HG03025 (cell line): ENCODE measurements at regions not wholly inside any gene's neighbourhood (a gene's known extent, or its start where the extent isn't known, plus 50 kb on each side); places are given as distances from the start of the nearest gene placed in this dataset.

Experiments used
- ATAC-seq: cut with Tn5 transposase; IDR thresholded peaks from one replicate; pipeline ENCODE4 v1.9.1; 2021; ENCODE audit warnings: mild to moderate bottlenecking, moderate library complexity; ENCODE audit not compliant: unreplicated experiment, low FRiP score

DNA sequence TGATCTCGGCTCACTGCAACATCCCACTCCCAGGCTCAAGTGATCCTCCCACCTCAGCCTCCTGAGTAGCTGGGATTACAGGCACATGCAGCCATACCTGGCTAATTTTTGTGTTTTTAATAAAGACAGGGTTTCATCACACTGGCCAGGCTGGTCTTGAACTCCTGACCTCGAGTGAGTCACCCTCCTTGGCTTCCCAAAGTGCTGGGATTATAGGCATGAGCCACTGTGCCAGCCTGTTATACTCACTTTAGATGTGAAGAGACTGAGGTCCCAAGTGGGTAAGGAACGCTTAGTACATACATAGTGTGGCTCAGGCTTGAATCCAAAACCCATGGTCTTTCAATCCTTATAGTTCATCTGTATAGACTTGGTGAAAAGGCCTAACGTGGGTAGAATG lies 63.7 kb upstream of the EPS8L3 start:
- ATAC-seq: no peak

GRCh38 chr1:109826930-109827349 lies 63.2 kb upstream of the EPS8L3 start:
- no peak for ATAC-seq

DNA sequence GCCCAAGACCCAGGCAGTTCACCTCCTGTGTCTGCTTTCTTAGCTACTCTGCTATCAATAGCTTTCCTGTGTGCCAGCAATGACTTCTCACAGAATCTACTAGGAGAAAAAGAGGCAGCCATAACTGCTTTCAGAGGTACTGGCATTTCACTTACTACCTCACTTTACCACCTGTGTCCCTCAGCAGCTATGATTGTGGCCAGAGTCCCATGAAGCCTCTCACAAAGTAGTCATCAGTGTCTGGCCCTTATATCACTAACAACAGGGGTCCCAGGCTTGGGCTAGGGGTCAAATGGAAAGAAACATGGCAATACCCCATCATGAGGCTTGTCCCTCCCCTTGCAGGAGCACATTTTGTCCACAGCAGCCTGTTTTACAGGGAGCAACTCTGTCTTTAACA lies 62.7 kb upstream of the EPS8L3 start:
- no peak for ATAC-seq

DNA sequence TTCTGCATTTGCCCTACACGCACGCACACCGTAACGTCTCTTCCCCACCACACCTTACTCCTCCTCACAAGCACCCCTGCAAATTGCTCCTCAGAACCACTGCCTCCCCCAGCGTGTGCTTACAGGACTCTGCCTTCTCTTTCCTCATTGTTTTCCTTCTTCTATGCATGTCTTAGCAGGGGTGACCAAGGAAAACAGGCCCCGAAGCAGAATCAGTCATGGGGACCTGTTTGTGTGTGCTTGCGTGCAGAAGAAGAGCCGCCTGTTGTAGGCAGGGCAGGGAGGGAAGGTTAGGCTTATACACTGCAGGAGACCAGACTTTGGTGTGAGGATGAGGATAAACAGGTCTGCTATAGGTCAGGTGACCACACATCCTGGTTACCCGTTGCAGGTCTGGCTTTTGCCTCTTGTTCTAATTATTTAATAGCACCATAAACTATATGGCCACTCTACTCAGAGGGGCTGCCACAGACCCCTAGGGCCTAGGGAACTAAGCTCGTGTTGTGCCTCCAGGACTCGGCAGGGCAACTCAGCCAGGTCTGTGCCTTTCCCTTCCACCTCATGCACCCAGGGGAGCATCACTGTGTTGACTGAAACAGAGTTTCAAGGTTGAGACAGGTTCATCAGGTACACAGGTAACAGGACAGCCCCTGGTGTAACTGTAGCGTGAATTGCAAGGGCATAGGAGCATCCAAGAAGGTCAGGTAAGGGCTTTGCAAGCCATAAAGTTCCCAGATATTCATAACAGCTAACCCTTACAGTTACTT lies 60.8 kb upstream of the EPS8L3 start:
- no peak for ATAC-seq

GRCh38 chr1:109823543-109824348 lies 60.0 kb upstream of the EPS8L3 start:
- no peak for ATAC-seq

DNA sequence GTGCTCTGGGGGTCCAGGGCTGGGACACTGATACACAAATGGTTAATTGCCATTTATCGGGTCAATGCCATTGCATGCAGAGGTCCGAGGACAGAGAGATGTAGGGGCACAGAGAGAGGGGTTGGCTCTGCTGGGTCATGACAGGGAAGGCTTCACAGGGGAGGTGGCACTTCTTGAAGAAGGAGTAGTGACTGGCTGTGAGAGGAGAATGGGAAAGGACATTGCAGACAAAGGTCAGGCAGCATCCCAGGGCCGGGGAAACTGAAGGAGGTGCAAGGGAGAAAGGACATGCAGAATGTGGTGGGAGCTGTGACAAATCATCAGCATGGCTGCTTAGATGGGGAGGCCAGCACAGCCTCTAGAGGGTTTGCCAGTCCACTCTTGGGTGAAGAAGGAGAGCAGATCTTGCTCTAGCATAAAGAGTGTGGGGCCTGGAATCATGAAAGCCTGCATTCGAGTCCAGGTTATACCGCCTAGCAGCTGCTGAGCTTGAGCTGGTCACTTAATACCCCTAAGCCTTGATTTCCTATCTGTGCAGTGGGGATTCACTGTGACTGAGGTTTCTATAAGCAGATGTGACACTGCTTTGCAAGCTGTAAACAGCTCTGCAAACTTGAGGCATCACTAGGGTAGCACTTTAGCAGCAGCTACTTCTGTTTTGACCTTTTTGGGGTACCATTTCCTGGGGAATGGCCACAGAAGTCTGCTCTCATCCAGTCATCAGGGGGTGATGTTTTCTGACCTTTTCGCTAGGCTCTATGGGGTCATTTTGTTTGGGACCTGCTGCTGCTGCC lies 59.2 kb upstream of the EPS8L3 start:
- ATAC-seq: no peak

GRCh38 chr1:109821831-109822745 lies 58.4 kb upstream of the EPS8L3 start:
- no peak for ATAC-seq

DNA sequence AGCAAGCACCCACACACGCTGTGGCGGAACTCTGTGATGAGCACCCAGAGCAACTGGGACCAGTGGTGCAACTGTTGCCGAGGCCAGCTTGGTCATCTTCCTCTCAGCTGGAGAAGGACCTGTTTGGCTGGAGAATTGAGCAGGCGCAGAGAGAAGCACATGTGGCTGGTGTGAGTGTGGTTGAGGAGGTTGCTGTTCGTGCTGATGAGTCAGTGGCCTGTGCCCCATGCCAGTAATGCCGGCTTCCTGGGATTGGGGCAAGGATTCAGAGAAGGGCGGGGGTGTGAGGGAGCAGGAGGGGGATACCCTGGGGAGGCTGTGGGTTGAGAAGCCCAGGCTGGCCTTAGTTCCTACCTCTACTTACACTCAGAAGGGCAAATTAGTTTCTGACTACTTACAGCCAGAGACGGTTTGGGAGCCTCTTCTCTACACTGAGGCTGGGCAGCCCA lies 57.5 kb upstream of the EPS8L3 start:
- ATAC-seq: no peak

DNA sequence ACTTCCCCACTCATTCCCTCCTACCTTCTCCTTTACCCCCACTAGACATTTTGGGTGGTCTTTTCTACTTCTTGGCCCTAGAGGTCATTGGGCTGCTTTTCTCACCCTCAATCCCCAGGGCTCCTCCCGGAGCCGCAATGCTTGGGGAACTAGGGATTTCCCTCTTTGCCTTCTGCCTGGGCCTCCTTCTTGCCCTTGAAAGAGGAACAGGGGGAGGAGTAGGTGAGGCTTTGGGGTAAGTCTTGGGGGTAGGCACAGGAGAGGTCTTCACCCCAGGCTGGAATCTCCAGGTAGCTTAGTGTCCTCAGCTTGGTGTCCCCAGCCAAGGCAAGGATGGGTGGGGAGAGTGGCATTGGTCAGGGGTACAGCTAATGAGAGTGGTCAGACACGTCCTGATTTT lies 56.2 kb upstream of the EPS8L3 start:
- no peak for ATAC-seq

GRCh38 chr1:109818988-109819764 lies 55.5 kb upstream of the EPS8L3 start:
- ATAC-seq: no peak

GRCh38 chr1:109818271-109818987 lies 54.7 kb upstream of the EPS8L3 start:
- no peak for ATAC-seq

- no peak for ATAC-seq
These were observed 54.2 kb upstream of the EPS8L3 start for GRCh38 chr1:109817881-109818270.

GRCh38 chr1:109816975-109817535 lies 53.3 kb upstream of the EPS8L3 start:
- ATAC-seq: no peak

GRCh38 chr1:109816175-109816811 lies 52.6 kb upstream of the EPS8L3 start:
- peak; percentile 89 for ATAC-seq

DNA sequence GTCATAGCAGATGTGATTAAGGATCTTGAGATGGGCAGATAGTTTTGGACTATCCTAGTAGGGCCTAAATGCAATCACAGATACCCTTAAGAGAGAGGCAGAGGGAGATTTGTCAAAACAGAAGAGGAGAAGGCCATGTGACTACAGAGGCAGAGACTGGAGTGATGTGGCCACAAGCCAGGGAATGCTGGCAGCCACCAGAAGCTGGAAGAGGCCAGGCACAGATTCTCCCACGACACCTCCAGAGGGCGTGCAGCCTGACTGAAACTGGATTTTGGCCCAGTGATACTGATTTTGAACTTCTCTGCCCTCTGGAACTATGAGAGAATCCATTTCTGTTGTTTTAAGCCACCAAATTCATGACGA lies 52.1 kb upstream of the EPS8L3 start:
- no peak for ATAC-seq

- ATAC-seq: no peak
These were observed 51.5 kb upstream of the EPS8L3 start for GRCh38 chr1:109814993-109815786.

- no peak for ATAC-seq
These were observed 50.5 kb upstream of the EPS8L3 start for GRCh38 chr1:109814223-109814622.
